Activated CD4-positive, alpha-beta T cell treated with anti-CD3 and anti-CD28 coated beads, Interleukin-2, amount 50 U/mL, for 16 hours (primary cell): ENCODE measurements at regions not wholly inside any gene's neighbourhood (a gene's known extent, or its start where the extent isn't known, plus 50 kb on each side); places are given as distances from the start of the nearest gene placed in this dataset.
"Not testable (repeated sequence)": the region's sequence is repeated elsewhere in the genome, so short reads cannot be mapped to it uniquely, and the experiment has no call there.

Source experiments
- DNase-seq: peaks from one replicate; pipeline ENCODE4 v3.0.0-alpha.2; 2020

DNA sequence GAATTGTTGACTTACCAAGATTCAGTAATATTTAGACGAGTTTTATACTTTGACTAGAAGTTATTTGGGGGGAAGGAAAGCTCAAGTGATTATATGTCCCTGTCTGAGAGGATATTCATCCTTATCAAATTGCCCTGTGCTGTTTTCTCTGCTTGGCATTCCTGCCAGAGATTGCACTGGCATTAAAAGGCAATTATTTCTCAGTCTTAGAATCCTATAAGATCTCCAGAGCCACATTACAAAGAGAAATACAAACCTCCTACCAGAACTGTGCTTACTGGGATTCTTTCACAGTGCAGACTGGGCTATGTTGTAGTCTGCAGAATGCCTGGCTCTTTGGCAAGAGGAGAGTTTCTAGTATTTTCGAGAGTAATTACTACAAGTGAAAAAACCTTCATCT is 342.4 kb downstream of the HGF start:
- DNase-seq: no peak

DNA sequence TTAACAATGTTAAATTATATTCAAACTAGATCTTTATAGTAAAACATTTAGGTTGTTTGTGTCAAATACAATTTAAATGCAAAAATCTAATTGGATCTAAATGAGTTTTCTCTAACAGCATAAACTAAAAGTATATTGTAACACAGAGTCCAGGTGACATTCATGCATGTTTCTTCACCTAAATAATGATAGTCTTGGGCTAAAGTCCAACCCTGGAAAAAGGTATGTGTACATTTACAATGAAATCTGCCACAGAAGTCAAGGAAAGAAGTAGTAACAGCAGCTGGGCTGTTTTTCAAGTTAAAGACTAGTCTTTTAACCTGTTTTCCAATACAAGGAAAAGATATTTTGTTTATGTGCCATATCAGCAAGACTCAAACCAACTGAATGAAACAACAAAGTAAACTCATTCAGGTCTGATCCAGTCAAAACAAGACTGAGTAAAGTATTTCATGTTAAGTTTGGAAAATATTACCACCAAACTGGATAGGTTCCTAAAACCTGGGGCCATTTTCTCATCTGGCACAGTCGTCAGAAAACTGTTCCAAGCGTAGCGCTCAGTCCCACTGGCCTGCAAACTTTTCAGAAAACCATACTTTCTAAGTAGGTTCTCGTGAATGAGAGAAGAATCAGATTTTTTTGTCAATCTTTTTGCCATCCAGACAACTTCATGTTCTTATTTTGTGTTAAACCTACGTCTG is 349.2 kb downstream of the HGF start:
- no peak for DNase-seq

DNA sequence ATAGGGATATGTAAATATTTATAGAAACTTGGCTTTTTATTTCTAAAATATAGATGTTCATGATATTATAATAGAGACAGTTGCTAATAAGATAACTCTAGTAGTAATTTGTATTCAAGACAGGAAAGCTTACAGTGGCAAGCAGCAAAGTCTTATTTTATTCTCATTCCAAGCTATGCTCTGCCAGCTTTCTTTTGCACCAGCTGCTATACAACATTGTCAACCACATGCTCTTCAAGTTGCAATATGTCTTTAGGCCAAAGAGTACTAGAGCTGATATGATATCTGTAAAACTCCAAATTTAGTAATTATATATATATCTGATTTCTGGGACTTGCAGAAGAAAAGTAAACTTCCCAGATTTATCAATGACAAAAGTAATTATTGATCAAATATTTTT is 350.1 kb downstream of the HGF start:
- no peak for DNase-seq

DNA sequence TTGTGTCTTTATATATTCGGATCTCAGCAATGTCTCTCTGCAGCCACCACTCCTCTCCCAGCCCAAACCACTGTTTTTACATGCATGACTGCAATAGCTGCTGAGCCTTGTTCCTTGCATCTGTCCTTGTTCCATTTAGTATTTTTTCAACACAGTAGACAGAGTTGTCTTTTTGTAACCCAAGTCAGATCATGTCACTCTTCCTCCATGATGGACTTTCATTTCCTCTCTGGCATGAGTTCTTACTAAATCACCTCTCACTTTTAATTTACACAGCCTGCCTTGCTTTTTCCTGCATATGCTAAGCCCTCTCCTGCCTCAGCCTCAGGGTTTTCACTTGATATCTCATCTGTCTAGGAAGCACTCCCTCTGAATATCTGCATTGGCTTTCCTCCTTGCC is 353.2 kb downstream of the HGF start:
- no peak for DNase-seq

DNA sequence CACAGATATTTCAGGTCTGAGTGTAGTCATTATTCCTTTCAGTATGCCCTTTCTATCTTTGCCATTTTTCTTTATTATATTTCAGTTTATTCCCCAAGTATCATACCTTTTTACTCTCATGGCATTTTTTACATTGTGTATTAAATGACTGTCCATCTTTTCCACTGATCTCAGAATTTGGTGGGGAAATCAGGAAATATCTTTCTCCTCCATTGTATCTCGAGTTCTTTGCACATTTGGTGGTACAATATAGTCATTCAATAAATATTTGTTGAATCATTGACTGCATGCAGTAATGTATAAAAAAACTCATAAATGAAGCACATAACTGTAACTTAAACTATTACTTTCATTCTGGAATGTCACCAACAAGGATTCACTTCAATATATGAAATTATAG is 354.7 kb downstream of the HGF start:
- no peak for DNase-seq

DNA sequence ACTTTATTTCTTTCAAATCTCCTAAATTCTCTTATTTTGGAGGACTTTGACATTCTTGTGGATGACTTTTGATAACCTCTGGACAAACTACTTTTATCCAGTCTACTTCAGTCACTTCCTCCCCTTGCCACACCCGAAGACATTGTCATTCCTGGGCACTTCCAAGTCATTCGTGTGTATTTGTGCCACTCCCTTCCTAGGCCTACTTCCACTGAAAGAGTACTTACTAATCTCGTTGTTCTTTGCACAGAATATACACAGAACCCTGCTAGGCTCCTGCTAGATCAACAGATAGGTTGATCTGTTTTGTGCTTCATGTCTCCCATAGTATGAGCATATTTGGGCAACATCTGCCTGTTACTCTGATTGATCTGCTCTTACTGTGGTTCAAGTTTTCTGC is 355.4 kb downstream of the HGF start:
- no peak for DNase-seq

DNA sequence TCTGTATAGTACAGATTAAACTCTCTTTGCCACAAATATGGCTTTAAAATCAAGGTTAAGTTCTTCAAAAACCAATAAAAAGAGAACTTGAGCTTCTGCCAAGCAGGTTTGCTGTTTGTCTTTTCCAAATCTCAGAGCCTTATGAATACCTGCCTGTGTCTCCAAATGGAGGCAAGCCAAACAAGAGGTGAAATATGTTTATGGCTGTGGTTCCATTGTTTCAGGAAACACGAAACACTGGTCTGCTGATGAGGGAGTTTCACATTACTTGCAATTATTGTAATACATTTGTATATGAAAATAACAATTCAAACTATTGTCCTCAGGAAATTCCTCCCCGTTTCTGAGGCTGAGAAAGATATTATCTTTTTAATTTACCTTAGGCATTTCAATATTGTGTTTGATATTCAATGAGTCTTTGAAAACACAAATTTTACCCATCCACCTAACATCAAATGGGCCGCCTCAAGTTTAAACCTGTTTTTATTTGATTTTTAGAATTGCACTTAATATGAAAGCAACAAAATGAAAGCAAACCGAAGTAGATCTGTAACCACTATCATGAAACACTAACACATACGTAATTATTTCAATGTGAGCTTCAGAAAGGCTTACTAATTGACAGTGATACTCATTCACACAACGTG is 359.3 kb downstream of the HGF start:
- no peak for DNase-seq

DNA sequence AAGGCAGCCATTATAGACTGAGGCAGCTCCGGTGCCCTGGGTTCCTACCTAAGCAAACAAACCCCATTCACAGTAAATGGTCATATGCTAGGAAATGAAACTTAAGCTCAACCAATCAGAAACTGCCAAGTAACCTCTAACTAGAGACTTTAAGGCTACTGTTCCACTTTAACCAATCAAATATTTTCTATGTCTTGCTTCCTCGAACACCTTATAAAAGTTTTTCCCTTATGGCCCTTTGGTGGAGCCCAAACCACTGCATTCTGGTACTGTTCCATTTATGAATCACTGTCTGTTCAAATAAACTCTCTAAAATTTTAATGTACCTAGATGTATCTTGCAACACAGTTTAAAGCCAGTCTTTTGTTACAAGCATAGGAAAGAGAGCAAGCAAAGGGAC is 361.1 kb downstream of the HGF start:
- DNase-seq: no peak

DNA sequence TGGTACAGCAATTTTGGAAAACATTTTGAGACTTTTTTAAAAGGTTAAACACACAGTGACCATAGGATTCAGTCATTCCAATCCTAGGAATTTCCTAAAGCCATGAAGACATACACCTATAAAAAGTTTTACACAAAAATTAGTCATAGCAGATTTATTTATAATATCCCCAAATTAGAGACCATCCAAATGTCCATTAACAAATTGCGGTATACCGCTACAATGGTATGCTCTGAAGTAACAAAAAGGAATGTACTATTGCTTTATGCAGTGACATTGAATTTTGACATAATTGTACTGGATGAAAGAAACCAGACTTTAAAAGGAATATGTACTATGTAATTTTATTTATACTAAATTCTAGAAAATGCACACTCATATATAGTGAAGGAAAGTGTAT is 362.8 kb downstream of the HGF start:
- no peak for DNase-seq

DNA sequence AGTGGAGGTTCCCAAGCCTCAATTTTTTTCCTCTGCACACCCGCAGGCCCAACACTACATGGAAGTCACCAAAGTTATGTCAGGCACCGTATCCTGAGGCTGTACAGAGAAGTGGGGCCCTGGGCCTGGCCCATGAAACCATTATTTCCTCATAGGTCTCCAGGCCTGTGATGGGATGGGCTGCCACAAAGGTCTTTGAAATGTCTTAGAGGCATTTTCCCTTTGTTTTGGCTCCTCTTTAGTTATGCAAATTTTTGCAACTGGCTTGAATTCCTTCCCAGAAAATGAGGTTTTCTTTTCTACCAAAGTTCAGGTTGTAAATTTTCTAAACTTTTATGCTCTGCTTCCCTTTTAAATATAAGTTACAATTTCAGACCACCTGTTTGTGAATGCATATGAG is 365.2 kb downstream of the HGF start:
- no peak for DNase-seq

DNA sequence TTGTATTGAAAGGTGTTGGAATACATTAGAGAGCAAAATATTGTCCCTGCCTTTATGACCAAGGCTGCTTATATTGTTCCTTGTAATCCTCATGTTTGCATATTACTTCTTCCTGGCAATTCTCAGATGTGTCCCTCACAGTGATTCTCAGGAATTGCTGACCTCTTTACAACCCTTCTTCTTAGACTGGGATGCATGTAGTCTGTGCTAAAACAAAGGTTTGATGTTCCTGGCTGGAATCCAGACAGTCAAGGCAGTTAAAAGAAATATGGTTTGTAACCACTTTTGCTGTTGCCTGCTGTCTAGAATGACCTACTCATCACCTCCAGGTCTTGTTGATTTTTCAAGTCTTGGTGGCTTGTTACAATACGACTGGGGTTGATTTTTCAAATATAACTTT is 367.6 kb downstream of the HGF start:
- DNase-seq: no peak

DNA sequence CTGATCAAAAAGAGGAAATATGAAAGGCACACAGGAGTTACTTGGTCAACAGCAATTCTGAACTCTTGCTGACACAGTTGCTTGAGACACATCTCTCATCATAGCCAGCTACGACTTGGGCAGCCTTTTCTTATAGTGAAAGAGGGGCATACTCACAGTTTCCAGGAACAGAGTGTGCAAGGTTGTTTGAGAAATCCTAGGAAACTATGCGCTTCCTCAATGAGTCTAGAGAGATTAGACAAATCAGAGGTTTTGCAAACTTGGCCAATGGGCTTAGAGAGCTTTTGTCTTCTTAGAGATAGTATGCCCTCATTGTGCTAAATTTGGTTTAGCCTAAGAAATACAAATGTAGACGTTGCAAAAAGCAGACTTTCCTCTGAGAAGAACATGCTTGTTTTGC is 370.4 kb downstream of the HGF start:
- DNase-seq: no peak

DNA sequence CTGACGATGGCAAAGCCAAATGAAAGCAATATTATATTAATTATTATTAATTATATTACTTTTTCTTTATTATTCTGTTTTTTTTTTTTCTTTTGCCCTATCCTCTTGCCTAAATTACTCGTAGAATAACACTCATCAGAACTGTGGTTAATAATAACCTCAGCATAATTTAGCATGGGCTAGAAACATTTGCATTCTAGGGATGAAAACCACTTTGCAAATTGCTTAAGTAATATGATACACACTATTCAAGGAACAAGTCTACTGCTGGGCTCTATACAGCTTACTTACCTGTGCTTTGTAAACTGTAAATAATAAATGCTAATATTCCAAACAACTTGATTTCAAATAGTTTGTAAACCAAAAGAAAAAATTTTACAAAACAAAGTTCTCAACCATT is 375.8 kb downstream of the HGF start:
- no peak for DNase-seq

DNA sequence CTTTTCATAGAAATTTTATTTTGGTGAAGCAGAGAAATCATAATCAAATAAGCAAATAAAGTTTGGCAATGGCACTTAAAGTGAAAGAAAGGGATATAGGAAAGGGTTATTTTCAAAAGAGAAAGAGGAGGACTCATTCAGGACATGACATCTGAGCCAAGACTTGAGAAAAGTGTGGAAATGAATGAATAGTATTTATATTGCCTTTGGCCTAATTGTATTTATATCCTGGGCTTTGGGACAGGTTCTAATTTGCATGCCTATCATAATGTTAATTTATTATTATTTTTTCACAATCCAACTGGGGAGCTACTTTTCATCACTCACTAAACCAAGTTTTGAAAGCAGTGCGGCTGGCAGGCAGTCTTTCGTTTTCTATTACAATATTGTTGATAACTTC is 376.8 kb downstream of the HGF start:
- DNase-seq: no peak

DNA sequence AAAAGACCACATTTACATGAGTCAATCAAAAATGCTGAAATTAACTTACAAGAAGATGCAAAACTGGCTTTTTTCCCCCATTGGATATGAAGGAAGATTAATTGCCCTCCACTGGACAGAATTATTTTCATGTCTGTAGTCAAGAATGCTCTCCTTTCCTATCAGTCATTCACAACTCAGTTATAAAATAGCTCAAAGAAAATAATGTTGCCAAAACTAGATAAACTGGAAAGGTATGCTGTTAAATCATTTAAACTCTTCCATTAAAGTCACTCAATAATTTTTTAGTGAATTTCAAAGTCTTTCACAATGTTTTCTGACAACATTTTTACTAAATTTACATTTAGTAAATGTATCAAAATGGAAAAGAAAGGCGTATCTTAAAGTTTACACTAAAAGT is 384.5 kb downstream of the HGF start:
- no peak for DNase-seq

DNA sequence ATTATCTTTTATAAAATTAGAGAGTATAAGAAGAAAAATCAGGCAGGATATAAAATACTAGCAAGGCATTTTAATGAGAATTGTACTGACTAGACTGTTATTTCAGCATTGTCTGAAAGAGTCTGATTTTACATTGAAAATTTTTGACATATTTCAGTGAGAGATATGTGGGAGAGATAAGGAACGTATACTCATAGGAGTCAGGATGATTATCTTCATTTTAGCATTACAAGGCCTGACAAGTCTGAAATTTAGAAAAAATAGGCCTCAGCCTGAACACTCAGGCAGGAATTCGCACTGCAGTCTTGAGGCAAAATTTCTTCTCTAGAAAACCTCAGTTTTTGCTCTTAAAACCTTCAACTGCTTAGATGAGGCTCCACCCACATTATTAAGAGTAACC is 386.0 kb downstream of the HGF start:
- no peak for DNase-seq

DNA sequence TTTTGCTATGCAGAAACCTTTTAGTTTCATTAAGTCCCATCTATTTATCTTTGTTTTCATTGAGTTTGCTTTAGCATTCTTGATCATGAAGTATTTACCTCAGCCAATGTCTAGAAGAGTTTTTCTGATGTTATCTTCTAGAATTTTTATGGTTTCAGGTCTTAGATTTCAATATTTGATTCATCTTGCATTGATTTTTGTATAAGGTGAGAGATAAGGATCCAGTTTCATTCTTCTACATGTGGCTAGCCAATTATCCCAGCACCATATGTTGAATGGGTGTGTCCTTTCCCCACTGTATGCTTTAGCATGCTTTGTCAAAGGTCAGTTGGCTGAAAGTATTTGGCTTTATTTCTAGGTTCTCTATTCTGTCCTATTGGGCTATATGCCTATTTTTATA is 395.2 kb downstream of the HGF start:
- DNase-seq: not testable (repeated sequence)

DNA sequence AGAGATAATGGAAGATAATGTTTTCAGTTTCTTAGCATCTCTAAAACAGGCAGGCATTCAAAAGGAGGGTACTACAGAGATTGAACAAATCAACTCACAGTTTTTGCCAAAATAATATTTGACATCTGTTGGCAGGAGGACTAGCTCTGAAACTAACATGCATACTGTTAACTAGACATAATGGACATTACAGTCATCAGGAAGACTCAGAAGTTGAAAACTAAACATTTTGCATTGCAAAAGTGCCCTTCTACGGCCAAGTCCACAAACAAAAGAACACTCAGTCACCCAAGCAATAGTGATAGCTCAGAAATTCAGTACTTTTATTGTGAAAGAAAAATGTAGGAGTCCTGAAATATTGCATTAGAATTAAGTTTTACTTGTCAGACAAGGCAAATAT is 399.0 kb downstream of the HGF start:
- no peak for DNase-seq

DNA sequence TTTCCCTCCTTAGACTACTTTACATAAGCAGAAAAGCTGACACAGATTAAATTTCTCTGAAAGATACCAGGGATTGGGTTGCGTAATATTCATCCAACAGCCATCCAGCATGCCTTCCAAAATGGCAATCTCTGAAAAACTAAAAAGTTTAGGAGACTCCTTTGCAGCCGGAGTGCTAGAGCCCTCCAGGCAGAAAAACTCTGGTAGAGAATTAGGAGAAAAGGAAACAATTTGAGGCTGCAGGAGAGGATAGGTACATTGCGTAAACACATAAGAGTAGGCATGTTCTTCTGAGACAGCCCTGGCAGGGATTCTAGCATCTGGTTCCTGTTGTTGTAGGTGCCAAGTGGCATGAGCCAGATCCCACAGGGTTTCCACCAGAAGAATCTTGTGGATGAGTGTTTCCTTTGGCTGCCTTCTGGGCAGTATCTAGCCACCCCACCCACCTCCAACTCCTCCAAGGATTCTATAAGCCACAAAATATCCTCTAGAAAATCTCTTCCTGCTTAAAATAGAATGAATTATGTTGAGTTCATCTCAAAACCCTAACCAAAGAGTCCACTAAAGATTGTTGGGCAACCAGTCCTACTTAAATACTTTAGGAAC is 402.4 kb downstream of the HGF start:
- no peak for DNase-seq

DNA sequence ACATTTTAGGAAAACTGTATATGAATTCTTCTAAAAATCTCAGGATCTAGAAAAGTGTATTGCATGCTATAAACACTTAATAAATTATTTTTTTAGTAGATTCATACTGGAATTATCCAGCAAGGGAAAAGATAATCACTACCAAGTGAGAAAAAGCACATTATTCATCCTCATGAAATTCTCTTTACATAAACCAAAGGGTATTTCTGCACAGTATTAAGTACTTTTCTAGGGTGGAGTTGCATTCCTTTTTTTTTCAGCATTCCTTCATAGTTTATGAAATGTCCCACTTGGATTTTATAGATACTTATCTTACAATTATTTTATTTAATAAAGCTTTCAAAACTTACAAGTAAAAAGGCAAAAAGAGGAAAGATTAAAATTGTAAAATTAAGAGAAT is 403.3 kb downstream of the HGF start:
- DNase-seq: no peak

DNA sequence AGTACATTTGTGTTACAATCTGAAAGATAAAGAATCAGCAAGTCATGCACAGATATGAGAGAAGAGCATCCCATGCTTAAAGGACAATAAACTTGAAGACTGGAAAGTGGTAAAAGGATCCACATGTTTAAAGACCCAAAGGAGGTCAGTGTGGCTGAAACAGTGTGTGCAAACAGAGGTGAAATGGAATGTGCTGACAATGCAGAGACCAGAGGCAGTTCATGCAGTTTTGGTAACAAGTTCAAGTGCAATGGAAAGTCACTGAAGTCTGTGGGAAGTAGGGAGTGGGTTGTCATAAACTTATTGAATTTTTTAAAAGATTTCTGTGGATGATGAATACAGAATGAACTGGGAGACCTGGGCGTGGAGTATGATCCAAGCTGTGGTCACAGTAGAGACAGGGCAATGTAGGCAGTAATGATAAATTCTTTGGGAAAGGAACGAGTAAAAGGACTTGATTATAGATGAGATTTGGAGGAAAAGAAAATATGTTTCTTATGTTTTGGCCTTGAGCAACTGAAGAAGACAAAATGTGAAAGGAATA is 408.0 kb downstream of the HGF start:
- DNase-seq: no peak

DNA sequence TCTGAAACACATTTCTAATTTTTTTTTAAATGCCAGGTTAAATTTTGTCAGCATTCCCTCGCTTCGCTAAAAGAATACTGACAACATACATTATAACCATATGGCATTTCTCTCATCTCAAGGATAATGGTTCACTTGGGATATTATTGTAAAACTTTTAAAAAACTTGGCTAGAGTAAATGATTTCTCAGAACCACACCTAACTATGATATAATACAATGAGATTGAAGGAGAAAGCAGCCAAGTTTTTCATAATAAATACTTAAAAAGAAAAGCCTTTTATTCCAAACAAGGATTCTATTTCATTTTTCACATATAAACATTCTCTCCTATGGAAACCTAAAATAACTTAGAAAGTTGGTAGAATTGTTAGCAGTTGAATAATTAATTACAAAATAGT is 413.9 kb downstream of the HGF start:
- DNase-seq: no peak

DNA sequence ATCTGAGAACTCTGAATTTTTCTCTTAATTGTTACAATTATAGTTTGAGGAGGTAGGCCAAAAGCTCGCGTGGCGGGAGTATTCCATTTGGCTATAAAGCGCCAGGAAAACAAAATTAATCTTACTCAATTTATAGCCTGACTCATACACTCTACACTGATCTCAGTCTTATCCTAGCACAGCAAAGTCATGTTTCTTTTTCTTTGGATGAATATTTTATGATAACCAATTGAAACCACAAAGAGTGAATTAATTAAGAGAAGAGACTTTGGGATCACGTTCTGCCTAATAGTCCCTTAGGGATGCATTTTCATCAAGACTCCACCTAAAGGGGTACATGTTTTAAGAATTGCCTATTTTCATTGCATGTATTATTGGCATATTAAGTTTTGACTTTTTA is 420.8 kb downstream of the HGF start:
- DNase-seq: no peak

DNA sequence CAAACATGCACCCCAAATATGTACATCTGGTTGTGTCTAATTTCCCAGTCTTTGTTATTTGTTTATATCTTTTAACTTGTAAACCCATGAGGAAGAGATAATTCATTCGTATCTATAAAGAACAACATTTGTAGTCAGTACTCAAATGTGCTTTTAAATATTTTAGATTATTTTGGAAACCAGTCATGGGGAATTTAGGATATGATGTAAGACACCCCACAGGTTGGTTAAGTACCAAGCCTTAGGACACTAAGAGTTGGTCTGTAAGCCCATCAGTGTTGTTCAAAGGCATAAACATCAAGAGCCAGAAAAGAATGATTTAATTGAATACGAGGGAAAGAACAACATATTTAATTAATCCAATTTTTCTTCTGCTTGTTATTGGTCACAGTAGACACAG is 421.1 kb upstream of the SEMA3C start:
- DNase-seq: no peak

DNA sequence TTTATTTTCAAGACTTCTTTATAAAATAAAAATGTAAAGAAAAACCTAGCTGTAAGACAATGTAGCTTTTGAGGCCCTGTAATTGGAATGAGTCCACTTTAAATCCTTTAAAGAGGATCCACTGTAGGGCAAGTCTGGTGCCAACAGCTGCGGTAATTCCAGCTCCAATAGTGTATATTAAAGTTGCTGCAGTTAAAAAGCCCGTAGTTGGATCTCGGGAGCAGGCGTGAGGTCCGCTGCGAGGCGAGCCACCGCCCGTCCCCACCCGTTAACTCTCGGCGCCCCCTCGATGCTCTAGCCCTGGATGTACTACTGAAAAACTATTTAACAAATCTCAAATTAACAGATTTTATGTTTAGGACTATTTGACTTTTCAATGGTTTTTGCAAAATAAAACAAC is 414.7 kb upstream of the SEMA3C start:
- DNase-seq: no peak
